GM04504 (cell line): ENCODE measurements at regions not wholly inside any gene's neighbourhood (a gene's known extent, or its start where the extent isn't known, plus 50 kb on each side); places are given as distances from the start of the nearest gene placed in this dataset.

ENCODE experiments used
- DNase-seq: peaks from one replicate; pipeline ENCODE4 v3.0.0-alpha.2; 2012; ENCODE audit warnings: low read depth

DNA sequence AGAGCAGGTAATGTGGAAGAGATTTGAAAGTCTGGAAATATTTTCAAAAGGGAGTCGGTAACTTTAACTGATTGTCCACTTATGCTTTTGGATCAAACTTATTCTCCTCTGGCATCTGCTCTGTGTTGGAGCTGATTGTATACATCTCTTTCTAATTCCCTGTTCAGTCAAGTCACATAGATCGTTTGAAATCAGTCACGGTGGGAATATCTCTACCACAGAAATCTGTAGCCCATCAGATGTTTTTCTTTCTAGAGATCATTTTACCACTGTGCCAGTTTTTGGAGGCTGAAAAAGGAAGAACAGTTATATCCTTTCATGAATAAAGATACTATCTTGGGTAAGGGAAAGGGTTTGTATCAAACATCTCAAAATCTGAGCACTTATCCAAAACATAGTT lies 1853.3 kb downstream of the EFNA5 start:
- DNase-seq, result no peak

DNA sequence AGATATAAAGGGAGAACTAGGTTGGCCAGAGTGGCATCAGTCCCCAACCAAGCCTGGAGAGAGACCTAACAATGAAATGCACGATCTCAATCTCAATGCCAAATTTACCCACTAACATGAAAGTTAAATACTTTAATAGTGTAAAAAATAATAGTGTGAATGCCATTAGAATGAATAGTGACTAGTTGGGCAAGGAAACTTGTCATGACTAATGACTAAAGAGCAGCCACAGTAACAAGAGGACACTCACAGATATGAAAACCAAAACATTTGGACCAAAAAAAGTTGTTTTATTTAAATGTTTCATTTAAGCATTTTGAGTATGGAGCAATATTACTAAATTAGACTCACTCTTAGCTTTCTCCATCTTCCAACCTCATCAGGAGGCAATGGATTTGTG lies 1853.8 kb downstream of the EFNA5 start:
- DNase-seq, result no peak

DNA sequence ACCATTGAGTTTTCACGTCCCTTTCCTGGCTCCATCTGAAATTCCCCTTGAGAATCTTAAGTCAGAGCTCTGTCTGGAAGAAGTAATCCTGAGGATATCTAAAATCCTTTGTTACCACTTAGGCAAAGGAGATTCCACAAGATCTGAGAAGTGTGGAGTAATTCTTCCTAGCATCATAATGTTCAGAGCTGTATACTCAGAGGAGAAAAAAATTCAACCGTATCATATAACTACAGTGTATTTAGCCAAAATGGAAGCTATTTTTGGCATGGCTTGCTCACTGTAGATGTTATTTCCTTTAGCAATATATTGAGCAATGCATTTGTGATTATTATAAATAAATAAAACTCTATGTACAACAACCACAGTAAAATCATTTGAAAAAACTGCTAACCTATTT lies 1858.4 kb downstream of the EFNA5 start:
- no peak for DNase-seq

DNA sequence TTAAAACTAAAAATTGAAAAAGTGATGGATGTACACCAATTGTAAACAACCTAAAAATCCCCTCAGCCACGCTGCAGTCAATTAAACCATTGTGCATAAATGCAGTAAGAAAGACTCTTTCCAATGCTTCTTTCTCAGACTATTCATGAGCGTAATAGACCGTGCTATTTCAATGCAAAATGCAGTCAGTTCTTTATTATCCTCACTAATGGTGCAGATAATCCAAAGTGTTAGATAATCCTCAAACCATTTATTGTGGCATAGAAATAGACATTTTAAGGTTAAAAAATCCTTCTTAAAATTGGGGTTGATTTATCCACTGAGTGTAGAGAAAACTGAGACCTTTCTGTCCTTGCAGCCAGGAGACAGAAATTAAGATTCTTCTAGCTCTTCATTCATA lies 1862.8 kb downstream of the EFNA5 start:
- no peak for DNase-seq

DNA sequence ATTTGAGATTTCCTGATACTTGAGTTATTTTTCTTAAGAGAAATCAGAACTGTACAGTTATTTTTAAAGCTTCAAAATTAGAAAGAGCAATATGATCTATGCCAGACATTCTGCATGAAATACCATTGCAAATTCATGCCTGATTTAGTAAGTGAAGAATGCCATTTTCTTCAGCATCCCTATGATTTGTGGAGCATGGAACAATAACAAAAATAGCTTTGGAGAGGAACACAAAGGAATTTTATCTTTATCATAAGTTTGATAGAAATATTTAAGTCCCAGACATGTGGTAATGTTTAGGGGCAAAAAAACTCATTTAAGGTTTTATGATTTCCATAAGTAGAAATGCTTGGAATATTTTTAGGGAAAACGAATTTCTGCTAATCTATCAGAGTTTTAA lies 1863.4 kb downstream of the EFNA5 start:
- no peak for DNase-seq

DNA sequence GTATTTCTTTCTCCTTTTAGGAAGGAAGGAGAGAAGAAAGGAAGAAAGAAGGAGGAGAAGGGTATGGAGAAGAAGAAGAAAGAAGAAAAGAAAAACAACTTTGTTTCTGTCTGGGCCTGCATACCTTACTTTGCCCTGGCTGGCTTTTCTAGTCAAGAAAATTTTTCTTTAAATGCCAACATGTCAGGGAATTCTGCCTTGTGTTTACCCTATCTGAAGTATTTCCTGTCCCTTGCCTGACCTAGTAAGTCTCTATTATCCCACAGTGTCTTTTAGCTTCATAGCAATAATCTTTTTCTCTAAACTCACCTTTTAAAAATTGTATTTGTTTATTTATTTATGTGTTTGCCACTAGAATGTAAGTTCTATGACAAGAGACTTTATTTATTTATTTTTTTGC lies 1864.1 kb downstream of the EFNA5 start:
- no peak for DNase-seq

DNA sequence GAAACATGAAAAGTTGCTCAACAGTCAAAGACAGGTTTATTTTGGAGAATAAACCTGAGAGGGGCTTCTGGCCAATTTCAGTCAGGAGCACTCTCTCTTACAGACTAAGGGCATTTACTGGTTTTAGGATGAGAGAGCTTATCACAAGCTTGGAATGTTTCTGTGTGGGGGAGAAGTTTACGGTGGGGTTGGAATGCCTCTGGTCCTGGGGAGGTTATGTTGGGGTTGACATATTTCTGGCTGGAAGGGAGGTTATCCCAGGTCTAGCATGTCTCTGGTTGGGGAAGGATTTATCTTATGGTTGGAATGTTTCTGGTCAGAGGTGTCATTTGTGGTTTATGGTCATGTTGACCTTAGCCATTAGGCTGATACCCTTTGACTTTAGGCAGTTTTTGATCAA lies 1867.3 kb downstream of the EFNA5 start:
- DNase-seq, result no peak

DNA sequence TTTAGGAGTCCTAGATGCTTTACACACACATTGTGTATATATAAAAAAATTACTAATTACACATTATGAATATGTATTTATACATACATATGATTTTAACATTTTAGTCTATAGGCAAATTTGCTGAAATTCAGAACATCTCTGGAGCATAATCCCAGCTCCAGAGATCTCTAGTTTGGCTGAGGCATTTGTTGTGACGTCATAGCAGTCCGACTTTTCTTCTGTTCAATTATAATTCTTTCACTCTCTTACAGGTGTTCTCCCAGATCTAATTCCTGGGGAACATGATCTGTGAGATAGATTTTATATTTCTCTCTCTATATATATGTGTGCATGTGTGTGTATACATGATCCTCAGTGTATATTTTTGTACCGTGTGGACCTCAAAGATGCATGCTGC lies 1876.2 kb downstream of the EFNA5 start:
- DNase-seq, result no peak

DNA sequence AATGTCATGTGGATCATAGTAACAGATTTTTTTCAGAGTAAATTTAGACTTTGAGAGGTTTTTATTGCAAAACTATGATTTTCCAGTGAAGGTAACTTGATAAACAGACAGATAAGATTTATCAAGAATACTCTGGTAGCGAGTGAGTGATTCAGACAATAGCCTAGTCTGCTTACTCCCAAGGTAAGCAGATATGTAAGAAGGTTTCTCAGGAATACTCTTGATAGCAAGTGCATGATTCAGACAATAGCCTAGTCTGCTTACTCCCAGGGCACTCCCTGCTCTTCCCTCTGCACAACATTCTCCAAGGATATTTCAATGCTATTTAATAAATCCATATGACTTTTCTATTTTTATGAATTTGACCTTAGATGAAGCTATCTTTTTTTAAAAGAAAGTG lies 1881.5 kb downstream of the EFNA5 start:
- no peak for DNase-seq

DNA sequence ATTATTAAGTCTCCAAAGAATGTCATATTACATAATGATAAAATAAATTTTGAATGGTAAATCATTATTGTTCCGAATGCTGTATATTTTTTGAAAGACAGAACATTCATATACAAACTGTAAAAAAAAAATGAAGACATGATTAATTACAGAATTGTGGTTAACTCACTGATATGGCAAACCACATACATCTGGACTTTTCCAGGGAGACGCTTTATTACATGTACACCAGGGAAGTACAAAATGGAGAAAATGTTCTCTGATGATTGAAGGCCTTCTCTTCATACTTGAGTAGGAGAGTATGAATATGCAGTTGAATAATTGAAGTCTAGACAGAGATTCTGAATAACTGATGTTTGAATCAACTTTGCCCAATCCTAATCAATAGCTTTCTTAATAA lies 1886.9 kb downstream of the EFNA5 start:
- DNase-seq, result no peak

DNA sequence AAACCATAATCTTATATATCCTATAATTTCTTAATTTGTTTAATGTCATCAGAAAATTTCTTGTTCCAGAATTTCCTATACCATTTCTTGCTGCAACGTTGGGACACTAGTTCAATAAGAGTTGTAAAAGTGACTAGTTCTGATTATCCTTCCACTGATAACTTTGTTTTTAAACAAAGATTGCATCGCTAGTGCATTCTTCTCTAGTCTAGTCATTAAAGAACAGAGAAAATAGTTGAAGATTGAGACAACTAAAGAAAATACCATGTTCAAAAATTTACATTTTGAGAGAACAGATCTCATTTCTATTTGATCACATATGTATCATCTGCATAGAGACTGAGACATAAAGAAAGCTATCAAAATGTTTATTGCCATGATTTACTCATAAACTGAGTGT lies 1888.2 kb downstream of the EFNA5 start:
- no peak for DNase-seq

DNA sequence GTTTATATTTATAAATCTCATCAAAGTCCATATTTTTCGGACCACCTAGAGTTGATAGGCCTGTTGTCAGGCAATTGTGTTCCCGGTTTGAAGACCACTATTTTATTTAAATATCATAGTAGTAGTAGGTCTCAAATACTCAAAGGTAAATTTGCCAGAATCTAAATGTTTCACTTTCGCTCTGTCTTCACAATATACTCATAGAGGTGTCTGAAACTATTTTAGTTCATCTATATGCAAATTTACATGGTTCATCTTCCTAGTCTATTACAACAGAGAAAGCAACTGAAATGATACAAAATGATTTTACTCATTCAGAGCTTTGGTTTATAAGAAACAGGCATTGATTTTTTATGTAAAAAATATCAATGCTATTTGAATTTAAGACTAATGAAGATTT lies 1897.5 kb downstream of the EFNA5 start:
- DNase-seq, result no peak

DNA sequence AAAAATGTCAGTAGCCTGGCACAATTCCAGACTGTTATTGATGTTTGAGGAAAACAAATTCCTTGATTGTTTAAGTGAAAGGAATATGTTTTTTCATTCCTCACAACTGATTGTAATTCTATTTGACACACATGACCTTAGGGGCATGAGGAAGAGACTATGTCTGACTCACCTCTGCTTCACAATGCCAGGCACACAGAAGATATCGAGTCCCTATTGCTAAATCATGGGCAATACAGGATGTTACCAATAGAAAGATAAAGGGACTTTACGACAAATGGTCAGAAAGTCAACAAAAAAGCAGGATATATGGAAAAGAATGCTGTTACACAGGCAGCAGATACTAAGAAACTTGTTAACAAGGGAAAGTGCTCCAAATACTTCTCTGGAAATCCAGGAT lies 1903.5 kb downstream of the EFNA5 start:
- DNase-seq, result no peak

DNA sequence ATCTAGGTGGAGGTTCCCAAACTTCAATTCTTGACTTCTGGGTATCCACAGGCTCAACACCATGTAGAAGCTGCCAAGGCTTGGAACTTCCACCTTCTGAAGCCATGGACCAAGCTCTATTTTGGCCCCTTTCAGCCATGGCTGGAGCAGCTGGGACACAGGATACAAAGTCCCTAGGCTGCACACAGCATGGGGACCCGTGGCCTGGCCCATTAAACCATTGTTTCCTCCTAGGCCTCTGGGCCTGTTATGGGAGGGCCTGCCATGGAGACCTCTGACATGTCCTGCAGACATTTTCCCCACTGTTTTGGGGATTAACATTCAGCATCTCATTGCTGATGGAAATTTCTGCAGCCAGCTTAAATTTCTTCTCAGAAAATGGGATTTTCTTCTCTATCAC lies 1908.0 kb downstream of the EFNA5 start:
- no peak for DNase-seq

DNA sequence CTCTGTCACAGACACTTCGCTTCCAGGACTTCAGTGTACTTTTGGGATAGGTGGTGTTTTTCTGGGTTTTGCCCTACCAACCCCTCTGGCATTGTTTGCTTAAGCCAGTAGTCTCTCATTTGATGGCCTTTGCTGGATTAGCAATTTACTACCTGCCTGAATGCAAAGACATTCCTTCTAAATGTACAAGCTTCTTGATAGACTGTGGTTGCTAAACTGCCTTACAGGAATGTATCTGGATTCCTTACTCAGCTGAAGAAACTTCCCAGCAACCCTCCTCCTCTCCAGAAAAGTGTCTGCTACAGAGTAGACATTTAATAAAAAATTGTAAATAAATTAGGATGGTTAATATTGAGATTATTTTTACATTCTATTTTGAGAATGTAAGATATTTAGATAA lies 1916.7 kb downstream of the EFNA5 start:
- no peak for DNase-seq

DNA sequence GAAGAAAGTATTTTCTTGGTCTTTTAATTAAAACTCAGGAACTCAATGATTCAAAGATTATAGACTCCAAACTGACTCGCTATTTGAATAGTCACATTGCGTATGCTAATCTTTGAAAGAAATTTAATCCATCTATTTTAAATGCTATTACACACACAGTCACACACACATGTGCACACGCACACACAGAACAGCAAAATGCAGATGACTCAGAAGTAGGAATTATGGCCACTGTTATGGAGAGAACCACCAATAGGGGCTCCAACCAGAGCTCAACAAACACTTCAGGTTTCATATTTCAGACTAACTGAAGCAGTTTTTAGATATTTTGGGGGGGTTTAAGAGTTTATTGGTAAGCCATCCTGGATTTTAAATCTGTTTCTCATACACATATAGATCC lies 1917.9 kb downstream of the EFNA5 start:
- DNase-seq, result no peak

DNA sequence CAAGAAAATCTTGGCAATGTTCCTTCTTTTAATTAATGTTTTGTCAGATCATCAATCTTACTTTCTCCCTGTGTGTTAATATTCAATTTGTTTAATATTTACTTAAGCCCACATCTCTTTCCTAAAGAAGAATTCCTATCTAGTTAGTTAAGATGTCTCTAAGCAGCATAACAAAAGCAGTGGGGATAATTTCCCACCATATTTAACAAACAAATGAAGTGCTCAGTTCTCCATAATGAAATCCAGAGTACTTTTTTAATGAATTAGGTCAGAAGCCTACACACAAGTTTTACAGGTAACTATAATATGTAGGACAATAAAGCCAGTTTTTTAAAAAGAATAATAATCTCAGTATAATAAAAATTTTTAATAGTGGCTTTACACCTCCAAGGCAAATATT lies 1918.8 kb downstream of the EFNA5 start:
- no peak for DNase-seq

DNA sequence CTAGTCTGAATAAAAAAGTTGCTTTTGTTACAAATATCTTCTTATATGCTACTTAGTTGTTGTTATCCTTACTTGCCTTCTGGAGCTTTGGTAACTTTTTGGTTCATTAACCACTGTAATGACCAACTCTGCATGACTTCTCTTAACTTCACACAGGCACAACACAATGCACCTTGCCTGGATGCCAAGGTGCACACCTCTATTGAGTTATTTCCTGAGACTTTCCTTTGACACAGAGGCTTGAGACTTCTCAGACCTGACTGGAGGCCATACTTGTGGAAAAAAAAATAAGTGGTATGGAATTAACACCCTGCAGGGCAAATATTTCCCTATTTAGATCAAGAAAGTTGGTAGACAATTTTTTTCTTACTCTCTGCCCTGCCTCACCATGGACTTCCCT lies 1925.6 kb downstream of the EFNA5 start:
- no peak for DNase-seq

DNA sequence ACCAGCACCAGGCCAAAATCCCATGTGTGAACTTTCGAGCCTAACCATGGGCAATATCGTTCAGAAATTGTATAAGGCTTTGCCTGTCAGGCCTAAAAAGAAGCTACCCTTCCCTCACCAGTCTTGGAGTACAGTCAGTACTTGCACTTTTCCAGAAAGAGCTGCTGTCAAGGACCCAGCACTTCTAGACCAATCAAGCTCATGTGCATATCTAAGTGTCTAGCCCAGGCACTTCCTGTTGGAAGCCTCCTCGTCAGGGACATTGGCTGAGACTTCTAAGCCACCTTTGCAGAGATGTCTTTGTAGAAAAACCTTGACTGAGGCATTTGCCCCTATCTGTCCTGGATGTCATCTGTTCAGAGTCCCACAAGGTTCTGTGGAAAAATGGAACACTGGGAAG lies 1930.5 kb downstream of the EFNA5 start:
- DNase-seq, result no peak

DNA sequence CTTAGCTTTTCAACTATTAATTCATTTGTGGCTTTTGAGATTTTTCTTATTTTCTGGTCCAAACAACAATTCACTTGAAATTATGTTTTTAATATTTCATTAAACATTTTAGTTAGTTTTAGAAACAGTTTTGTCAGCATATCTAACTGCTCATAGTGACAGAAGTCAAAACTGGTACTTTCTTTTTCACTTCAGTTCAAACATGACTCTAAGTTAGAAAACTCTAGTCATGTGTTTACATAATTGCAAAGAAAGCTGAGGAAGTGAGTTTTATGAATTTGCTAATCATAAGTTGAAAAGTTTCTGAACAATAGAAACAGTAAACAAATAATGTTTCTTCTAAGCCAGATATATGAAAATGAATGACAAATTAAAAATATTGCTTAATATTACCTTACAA lies 1931.0 kb downstream of the EFNA5 start:
- no peak for DNase-seq

DNA sequence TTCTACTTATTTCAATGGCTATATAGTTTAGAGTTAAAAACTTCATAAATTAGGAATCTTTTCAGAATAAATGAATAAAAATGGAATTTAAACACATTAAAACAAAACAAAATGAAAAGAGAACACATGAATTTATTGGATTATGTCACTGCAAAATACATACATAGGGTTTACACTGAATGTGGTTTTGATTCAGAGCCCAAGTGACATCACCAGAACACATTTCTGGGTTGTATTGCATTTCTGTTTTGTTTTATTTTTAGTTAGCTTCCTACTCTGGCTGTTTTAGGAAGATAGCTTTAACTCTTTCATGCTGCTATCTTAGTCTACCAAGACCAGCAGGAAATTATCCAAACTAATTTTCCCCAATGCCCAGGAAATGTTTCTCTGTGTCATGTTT lies 1935.0 kb downstream of the EFNA5 start:
- DNase-seq, result no peak

DNA sequence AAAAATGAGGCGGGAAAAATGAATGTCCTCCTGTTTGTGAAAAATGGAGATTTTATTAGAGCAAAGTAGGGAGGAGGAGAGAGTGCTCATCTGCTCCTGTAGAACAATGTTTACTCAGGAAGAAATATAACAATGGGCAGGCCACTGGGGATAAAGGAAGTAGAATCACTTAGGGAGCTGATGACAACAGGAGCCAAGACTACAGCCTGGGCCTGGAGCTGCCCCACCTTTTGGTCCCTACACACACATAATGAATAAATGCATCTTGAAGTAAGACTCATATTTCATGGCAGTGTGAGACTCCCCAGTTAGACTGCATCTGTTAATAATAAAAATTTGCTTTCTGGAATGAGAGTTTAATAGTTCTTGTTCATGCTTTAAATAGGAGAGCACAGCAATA lies 1939.8 kb downstream of the EFNA5 start:
- DNase-seq, result no peak

DNA sequence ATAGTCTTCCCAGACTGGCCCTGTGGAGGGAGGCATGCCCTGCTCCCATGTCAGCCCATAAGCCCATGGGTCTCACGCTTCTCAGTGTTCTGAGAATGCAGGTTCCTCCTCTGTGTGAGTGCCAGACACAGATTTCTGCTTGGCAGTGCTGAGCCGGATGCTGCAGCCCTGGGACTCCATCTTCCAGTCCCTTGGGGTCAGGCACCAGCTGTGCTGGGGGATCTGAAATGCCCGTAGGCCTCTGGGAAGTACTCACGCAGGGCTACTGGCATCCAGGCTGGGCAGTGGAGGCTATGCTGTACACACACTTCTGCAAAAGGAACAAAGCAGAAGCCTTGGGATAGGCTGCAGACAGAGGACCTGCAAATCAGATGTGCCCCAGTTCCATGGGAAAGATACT lies 1944.6 kb downstream of the EFNA5 start:
- no peak for DNase-seq

DNA sequence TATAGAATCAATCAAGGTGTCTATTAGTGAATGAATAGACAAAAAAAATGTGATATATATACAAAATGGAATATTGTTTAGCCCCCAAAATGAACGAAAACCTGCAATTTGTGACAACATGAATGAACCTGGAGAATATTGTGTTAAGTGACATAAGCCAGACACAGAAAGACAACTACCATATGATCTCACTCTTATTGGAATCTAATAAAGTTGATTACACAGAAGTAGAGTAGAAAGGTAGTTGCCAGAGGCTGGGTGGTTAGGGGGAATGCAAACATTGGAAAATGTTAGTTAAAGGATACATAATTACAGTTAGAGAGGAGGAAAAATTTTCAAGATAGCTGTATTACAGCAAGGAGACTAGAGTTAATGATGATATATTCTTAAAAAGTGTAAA lies 1962.3 kb downstream of the EFNA5 start:
- DNase-seq, result no peak

DNA sequence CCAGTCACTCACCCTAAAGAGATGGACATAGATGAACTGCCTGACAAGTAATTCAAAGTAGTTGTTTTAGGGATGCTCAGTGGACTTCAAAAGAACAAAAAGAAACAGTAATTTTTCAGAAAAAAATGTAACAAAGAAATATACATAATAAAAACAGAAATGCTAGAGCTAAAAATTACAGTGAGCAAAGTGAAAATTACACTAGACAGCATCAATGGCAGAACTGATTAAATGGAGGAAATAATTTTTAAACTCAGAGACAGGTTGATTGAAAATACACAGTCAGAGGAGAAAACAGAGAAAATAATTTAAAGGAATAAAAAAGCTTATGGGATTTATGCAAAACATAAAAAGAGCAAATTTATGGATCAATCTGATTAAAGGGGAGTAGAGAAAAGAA lies 1968.4 kb downstream of the EFNA5 start:
- no peak for DNase-seq

DNA sequence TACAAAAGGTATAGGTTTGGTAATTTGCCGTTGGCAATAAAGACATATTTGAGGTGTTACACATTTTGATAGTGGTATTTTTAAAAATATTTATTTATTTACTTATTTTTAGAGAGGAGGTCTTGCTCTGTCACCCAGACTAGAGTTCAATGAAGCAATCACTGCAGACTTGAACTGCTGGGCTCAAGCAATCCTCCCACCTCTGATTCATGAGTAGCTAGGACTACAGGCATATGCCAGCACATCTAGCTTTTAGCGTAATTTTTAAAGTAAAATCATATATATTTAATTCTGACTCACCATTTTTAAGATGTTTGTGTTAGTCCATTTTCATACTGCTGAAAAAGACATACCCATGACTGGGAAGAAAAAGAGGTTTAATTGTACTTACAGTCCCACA lies 1974.3 kb downstream of the EFNA5 start:
- DNase-seq, result no peak
